ENCODE measurements at regions not wholly inside any gene's neighbourhood (a gene's known extent, or its start where the extent isn't known, plus 50 kb on each side); places are given as distances from the start of the nearest gene placed in this dataset.

DNA sequence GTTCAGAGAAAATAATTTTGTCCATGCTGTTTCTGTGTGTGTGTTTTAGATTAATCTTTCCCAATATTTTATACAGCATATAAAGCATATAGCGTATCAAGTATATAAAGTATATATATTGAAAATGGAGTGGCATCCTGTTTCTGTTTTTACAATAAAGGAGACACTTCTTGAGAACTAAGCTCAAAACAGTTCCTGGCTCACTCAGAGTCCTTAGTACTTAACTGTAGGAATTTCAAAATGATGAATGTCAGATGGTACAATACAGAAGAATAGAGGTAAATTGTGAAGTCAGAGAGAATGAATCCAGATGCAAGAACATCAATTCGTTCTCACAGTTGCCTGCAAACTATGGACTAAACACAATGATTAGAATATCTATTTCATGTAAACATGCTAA lies 68.7 kb upstream of the TAS2R1 start:
- H3K4me3 ChIP-seq (ENCODE audit: low read depth, low read length): no peak overlapping the region
- TF ChIP-seq, protein P1, sequence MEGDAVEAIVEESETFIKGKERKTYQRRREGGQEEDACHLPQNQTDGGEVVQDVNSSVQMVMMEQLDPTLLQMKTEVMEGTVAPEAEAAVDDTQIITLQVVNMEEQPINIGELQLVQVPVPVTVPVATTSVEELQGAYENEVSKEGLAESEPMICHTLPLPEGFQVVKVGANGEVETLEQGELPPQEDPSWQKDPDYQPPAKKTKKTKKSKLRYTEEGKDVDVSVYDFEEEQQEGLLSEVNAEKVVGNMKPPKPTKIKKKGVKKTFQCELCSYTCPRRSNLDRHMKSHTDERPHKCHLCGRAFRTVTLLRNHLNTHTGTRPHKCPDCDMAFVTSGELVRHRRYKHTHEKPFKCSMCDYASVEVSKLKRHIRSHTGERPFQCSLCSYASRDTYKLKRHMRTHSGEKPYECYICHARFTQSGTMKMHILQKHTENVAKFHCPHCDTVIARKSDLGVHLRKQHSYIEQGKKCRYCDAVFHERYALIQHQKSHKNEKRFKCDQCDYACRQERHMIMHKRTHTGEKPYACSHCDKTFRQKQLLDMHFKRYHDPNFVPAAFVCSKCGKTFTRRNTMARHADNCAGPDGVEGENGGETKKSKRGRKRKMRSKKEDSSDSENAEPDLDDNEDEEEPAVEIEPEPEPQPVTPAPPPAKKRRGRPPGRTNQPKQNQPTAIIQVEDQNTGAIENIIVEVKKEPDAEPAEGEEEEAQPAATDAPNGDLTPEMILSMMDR (IDR thresholded peaks at IDR 0.05; ENCODE audit: low read depth, low read length): no peak

DNA sequence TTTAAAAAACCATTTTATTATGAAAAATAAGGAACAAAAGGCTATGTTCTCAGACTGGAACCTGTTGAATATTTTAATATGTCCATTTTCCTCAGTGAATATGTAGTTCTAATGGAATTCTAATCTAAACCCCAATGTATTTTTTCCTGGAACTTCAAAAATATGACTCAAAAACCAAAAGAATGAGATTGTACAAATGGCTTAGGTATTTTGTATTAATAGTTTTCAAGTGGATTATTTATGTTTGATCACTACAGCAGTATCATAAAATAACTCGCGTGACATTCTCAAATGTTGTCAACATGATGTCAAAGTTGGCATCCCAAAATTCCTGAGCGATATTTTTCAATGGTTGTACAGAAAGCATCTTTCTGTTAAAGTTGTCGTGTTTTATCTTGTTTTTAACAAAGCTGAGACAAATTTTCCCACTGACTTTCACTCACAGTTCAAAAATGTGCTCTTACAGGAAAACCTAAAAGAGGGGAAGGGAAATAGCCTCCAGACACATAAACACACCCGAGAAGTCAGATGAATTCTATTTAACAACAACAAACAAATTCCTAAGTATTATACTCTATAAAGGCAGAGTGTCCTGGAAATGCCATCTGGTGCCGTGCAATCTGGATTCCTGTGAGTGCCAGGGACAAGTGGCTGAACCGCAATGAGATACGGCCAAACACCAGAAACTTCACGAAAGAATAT lies 68.1 kb upstream of the TAS2R1 start:
- TF ChIP-seq, protein P1 (IDR thresholded peaks at IDR 0.05; ENCODE audit: low read depth, low read length): no peak

DNA sequence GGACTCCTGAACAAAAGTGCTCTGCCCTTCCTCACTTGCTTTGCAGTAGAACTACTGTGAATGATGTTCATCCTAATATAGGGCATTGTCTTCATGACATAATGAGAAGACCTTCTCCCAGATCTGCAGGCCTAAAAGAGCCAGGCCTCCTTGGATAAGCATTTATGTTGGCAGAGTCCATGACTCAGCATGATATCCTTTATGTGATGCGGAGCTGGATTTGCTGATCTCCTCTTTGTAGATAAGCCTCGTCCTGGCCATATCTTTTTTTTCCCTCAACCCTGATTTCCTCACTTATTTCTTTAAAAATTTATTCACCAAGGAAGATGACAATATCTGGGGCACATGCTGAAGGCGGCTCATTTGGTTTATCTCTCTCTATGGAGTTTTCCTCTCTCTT lies 62.4 kb upstream of the TAS2R1 start:
- no peak overlapping the region for H3K4me3 ChIP-seq (ENCODE audit: low read depth, low read length)
- TF ChIP-seq, protein P1 (IDR thresholded peaks at IDR 0.05; ENCODE audit: low read depth, low read length): no peak

More for the DNA sequence above, 68.1 kb upstream of the TAS2R1 start:
- peak overlapping the region; percentile 13; the same call in 1 of the 2 replicates for H3K4me3 ChIP-seq (ENCODE audit: low read depth, low read length)

DNA sequence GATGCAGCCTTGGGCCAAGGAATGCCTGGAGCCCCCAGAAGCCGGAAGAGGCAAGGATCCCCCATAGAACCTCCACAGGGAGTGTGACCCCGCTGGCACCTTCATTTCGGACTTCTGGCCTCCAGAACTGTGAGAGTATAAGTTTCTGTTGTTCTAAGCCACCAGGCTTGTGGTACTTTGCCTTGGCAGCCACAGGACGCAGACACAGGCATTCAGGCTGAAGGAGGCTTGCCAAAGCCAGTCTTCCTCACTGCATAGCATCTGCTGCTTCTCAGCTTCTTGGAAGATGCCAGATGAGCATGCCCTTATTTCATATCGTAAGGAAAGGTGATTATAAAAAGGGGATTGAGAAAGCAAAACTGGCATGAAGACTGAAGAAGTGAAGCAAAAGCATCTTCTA lies 61.1 kb upstream of the TAS2R1 start:
- TF ChIP-seq, protein P1 (IDR thresholded peaks at IDR 0.05; ENCODE audit: low read depth, low read length): no peak
- no peak overlapping the region for H3K4me3 ChIP-seq (ENCODE audit: low read depth, low read length)

DNA sequence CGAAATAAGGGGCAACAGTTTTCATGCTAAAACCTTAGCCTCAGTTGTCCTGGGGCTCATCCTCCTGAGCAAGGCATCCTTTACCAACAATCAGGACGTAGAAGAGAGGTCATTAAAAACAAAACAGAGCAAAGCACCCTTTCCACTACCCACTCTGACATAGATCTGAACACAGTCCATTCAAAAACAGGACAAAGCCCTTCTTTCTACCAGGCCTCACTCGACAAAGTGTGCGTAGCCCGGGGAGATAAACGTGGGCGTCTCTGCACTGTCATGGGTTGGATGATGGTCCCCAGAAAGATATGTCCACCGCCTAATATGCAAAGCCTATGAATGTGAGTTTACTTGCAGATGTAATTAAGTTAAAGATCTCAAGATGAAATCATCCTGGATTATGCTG lies 60.6 kb upstream of the TAS2R1 start:
- no peak overlapping the region for H3K4me3 ChIP-seq (ENCODE audit: low read depth, low read length)
- TF ChIP-seq, protein P1 (IDR thresholded peaks at IDR 0.05; ENCODE audit: low read depth, low read length): no peak

DNA sequence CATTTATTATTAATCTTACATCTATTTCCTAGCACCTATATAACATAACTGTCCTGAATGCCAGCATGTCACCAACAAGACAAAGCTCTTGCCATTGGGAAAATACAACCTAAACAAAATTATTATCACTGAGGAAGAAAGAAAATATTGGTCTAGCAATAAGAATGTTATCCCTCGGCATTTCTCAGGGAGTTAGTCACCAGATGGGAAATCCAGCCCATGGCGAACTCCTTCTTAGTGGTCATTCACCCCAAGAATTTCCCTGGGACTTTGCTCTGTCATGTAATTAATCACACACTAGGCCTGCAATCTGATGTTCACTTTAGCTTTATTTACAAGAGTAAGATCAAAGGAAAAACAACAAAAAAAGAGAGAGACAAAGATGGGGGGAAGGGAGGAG lies 56.1 kb upstream of the TAS2R1 start:
- no peak overlapping the region for H3K4me3 ChIP-seq (ENCODE audit: low read depth, low read length)
- TF ChIP-seq, protein P1 (IDR thresholded peaks at IDR 0.05; ENCODE audit: low read depth, low read length): no peak

DNA sequence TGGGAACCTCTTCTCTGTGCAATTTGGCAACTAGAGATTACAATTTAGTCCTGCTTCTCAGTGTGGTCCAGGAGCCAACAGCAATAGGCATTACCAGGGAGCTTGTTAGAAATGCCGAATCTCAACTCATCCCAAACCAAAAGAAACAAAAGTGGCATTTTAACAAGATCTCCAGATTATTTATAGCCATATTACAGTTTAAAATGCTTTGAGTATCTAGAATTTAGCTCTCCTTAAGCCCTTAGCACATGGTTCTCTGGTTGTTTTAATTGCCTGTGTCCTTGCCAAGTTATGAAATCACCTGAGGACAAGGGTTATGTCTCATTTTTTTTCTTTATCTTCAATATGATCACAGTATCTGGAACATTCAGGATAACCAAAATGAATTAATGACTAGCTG lies 51.6 kb upstream of the TAS2R1 start:
- no peak overlapping the region for H3K4me3 ChIP-seq (ENCODE audit: low read depth, low read length)
- TF ChIP-seq, protein P1 (IDR thresholded peaks at IDR 0.05; ENCODE audit: low read depth, low read length): no peak

All from WI38 (cell line).